GM21526 (cell line): ENCODE measurements at regions not wholly inside any gene's neighbourhood (a gene's known extent, or its start where the extent isn't known, plus 50 kb on each side); places are given as distances from the start of the nearest gene placed in this dataset.

Source experiments
- ATAC-seq: cut with Tn5 transposase; IDR thresholded peaks from one replicate; pipeline ENCODE4 v1.9.1; 2021; ENCODE audit warnings: moderate library complexity; ENCODE audit not compliant: unreplicated experiment, low FRiP score

DNA sequence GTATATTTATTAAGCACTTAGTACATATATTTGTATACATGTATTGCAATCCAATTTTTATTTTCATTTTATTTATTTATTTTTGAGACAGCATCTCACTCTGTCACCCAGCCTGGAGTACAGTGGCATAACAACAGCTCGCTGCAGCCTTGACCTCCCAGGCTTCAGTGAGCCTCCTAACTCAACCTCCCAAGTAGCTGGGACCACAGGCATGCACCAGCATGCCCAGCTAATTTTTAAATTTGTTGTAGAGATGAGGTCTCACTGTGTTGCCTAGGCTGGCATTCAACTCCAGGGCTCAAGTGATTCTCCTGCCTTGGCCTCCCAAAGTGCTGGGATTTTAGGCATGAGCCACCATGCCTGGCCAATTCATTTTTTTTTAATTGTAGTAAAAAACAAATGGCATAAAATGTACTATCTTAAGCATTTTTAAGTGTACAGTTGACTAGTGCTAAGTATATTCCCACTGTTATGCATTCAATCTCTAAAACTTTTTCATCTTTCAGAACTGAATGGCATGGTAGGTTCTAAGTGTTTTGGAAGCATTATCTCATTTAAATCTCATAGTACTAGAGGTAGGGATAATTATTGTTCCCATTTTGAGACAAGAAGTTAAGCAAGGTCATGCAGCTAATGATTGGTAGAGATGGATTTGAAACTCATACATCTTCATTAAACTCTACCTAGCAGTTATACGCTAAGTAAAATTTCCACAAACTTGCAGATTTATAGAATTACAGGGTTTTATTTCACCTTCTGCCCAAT lies 264.0 kb upstream of the NFE2L3 start:
- no peak for ATAC-seq

DNA sequence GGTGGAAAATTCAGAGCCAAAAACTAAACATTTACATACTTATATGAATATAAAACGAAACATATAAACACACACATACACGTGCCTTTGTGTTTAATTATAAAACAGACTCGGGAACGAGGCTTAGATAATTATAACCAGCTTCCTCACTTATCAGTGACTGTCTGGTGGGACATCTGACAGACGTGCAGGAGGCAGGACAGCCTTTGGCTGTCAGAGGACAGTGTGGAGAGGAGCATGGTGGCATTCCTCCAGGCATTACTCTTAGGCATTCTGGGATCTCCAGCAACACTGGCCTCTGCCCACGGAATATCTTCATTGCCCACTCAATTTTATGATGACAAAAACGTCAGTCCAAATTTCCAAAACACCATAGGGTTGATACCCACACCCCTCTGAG lies 262.2 kb upstream of the NFE2L3 start:
- no peak for ATAC-seq

DNA sequence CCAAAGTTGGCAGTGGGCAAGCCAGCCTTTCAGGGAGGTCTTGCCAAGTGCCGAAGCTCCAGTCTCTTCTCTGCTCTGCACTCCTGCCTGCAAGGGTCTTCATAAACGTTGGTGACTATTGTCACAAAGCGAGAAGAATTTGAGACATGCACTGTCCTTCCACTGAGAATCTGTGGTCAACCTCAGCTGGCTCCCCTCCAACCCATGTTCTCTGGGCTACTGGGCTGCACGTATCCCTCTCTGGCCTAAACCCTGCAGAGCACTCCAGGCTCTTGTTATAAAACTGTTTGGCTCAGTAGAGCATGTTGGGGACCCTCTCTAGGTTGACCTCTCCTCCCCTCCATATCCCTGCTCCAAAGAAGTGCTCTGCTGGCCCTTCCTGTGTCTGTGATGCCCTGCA lies 260.4 kb upstream of the NFE2L3 start:
- ATAC-seq = no peak

DNA sequence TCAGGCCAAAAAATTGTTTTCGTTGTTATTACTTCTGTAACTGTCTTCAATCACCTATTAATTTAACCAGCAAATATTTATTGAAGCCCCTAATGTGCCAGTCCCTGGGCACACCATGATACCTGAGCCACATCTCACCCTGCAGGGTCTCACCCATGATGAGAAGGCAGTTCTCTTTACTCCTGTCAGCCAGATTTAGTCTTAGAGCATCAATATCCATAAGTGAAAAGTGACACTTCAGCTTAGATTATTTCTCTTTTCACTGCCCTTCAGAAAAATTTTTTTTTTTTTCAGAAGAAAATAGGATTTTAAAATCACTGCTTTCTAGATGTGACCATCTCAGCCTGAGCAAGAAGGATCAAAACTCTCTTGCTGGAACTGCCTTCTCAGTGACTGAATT lies 258.6 kb upstream of the NFE2L3 start:
- no peak for ATAC-seq

DNA sequence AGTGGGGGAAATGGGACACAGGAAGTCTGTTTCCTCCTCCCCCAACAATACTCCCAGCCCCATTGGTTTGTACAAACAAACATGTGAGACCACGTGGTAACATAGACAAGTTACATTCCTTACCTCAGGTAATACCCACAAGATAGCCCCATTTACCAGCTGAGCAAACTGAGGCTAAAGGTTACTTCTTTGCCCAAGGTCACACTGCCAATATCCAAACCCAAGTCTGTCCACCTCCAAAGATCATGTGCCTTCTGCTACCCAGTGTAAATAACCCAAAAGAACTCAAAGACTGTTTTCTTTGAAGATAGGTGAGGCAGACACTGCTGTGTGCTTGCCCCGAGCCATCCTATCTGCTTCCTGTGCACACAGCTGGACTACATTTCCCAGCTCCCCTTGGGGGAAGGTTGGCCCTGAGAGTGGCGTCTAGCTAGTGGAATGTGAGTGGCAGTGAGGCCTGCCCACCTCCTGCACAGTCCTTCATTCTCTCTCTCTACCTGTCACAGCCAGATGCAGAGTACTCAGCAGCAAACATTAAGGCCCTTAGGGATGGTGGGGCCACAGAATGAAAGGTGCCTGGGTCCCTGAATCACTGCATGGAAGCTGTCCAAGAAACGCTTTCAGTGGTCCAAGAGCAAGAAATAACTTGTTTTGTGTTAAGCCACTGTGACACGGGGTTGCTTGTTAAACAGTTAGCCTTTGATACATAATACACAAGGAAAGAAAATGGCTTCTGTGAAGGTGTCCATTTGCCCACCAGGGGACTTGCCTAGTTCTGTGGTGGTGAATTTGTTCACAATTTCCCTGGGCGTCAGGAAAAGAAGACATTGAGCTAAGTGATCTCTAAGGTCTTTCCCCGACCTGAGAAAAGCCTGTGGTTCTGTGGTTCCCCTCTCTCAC lies 257.7 kb upstream of the NFE2L3 start:
- ATAC-seq = peak; percentile 56

DNA sequence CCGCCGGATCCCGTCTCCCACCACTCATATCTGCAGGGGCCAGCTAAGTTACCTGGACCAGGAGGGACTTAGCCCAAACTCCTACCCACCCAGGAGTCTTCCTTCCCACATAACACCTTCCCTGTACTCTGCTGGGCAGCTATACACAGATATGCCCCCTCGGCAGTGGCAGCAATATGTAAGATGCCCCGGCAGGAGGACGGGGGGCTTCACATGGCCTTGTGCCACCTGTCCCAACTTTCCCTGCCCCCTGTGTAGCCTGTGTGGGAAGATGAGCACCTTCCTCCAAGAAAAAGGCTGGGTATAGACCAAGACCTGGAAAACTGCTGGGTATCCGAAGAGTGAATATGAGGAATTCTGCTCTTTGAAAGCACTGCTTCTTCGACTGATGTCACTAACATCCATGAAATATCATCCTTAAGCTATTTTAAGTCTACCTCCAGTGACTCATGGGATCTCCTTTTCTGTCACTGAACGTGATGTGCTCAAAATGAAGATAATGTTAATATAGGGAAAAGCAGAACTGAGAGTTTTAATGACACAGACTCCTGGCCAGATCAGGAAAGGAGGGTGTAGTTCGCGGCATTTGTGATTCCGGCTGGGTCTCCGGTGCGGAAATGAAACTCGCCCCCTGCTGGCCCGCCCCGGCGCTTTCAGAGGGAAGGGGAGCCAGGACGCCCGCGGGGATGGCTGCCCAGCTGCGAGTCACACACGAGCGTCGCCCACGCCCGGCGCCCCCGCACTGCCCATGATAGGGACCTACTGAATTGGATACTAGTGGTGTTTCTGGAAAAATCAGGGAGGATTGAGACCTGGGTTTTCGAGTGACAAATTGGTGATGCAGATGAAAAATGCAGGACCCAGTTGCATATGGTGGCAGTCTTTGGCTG lies 256.9 kb upstream of the NFE2L3 start:
- ATAC-seq = peak; percentile 51

GRCh38 chr7:25895792-25896171 lies 256.2 kb upstream of the NFE2L3 start:
- ATAC-seq = no peak

GRCh38 chr7:25897261-25897782 lies 254.7 kb upstream of the NFE2L3 start:
- ATAC-seq = no peak

DNA sequence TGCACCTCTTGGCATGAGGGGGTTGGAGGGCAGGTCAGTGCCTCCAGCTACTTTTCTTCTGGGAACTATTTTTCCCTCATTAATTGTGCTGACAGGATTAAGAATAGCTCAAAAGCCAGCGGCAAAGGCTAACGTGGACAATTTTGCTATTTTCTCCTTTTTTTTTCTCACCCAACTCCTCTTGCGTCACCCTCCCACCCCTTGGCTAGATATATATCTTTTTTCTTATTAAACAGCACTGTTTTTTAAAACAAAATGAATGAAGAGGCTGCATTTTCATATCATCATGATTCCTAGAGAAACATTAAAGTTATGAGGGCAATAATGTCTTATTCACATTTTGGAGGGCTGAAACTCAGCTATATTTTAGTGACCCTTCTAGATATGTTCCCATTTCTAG lies 251.8 kb upstream of the NFE2L3 start:
- ATAC-seq = no peak

- ATAC-seq = no peak
These were observed 251.1 kb upstream of the NFE2L3 start for GRCh38 chr7:25900877-25901276.

DNA sequence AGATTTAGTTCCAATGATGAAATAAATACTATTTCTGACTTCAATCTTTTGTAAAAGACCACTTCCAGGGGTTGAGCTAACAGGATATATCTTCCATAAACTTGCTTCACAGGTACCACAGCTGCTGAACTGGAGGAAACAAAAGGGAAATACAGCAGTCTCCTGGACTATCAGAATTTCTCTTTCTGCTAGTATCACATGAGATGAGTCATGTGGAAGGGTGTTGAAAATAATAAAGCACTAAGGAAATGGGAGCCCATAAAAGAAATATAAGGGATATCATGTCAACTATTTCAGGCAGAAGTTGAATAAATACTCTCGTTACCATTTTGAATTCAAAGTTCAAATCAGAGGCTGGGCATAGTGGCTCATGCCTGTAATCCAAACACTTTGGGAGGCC lies 250.3 kb upstream of the NFE2L3 start:
- ATAC-seq = no peak

DNA sequence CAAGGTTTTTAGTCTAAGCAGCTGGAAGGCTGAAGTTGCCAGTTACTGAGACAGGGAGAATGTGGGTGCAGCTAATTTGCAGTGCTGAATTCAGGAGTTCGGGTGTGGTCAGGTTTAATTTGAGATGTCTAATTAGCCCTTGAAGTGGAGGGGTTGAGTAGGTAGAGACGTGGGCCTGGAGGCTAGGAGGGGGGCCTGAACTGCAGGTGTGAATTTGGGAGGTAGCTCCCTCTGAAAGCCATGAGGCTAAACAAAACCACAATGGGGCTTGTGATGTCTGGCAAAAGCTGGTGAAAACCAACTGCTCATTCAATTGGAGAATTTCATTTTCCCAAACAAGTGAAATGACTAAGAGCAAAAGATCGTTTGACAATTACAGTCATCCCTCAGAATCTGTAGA lies 246.0 kb upstream of the NFE2L3 start:
- no peak for ATAC-seq

DNA sequence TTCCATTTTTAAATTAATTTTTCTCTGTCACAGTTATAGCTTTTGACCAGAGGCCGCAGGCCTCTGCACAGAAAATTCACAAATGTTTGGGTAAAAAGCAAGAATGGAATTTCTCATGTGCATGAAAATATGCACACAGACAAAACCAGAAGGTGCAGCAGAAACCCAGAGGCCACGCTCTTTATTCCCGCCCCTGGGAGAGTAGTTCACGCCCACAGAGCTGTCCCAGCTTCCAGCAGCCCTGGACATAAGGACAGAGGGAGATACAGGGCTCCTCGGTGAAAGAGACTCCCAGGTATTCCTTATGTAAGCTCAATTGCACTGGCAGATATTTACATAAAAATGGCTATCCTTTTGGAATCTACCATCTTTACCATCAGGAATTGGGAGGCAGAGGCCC lies 245.2 kb upstream of the NFE2L3 start:
- no peak for ATAC-seq

- ATAC-seq = no peak
These were observed 244.8 kb upstream of the NFE2L3 start for GRCh38 chr7:25907214-25907613.

GRCh38 chr7:25907731-25908130 lies 244.3 kb upstream of the NFE2L3 start:
- no peak for ATAC-seq

DNA sequence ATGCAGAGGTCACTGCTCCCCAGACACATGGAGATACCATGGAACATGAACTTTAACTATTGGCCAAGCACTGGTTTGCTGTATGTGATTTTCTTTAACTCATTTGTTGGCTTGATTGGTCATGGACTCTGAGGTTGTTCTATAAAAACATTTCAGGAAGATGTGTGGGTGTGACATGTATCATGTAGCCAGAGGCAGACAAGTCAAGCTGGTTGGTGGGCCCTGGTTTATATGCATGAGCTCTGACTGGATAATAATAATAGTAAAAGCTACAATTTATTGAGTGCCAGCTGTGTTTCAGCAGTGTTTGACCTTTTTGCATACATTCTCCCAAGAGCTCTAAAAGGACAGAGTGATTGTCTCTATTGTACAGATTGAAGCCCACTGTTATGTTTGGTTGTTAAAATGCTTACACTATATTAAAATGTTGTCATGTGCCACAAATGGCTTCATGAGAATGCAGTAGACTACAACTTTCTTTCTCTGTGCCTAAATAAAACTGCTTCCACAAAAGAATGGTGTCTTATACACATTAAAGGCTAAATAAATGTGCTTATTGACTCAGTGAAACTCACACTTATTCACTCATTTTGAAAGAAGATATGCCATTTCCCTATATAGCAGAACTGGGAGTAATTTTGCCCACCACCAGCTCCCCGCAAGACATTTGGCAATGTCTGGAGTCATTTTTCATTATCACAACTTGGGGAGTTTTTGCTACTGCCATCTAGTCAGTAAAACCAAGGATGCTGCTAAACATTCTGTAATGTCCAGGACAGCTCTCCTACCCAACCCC lies 243.6 kb upstream of the NFE2L3 start:
- ATAC-seq = no peak

DNA sequence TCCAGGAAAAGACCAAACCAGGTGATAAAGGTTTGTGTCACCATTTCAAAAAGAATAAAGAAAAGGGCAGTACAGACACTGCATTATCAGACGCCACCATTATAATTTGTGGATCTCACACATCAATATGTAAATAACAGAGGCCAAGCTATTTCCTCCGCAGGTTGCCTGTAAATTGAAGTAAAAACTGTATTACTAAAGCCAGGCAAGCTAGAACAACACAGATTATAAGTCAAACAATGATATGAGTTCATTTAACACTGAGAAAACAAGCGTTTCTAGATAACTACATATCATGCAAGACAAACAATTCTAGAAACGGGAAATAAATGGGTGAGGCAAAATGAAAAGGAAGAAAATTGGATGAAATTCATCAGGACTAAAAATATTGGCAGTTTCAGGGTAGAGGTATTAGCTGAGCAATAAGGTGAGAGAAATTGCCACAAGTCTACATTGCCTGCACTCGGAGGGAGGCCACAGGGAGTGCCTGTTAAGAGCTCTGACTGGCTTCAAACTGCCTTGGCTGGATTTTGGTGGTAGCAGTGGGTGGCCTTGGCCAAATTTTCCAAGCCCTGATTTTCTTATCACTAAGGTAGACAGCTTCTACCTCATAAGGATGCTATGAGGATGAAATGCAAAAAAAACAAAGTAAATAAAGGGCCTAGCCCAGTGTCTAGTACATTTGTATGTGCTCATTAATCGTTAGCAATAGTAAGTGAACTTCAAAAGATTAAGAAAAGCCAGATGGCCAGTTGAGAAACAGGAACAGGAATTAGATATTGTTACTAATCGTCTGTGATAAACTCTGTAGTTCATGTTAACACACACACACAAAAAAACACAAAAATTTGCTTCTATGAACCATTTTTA lies 240.0 kb upstream of the NFE2L3 start:
- ATAC-seq = no peak

- no peak for ATAC-seq
These were observed 238.3 kb upstream of the NFE2L3 start for GRCh38 chr7:25913598-25914224.
